HG03039 (cell line): ENCODE measurements at regions not wholly inside any gene's neighbourhood (a gene's known extent, or its start where the extent isn't known, plus 50 kb on each side); places are given as distances from the start of the nearest gene placed in this dataset.
"Not testable (repeated sequence)": the region's sequence is repeated elsewhere in the genome, so short reads cannot be mapped to it uniquely, and the experiment has no call there.

Experiments used
- ATAC-seq: cut with Tn5 transposase; IDR thresholded peaks from one replicate; pipeline ENCODE4 v1.9.1; 2021; ENCODE audit warnings: mild to moderate bottlenecking, moderate library complexity; ENCODE audit not compliant: unreplicated experiment

- ATAC-seq: no peak
Measured at GRCh38 chr3:152619691-152620090, 215.2 kb upstream of the P2RY1 start.

- ATAC-seq: no peak
Measured at GRCh38 chr3:152620395-152620794, 214.5 kb upstream of the P2RY1 start.

DNA sequence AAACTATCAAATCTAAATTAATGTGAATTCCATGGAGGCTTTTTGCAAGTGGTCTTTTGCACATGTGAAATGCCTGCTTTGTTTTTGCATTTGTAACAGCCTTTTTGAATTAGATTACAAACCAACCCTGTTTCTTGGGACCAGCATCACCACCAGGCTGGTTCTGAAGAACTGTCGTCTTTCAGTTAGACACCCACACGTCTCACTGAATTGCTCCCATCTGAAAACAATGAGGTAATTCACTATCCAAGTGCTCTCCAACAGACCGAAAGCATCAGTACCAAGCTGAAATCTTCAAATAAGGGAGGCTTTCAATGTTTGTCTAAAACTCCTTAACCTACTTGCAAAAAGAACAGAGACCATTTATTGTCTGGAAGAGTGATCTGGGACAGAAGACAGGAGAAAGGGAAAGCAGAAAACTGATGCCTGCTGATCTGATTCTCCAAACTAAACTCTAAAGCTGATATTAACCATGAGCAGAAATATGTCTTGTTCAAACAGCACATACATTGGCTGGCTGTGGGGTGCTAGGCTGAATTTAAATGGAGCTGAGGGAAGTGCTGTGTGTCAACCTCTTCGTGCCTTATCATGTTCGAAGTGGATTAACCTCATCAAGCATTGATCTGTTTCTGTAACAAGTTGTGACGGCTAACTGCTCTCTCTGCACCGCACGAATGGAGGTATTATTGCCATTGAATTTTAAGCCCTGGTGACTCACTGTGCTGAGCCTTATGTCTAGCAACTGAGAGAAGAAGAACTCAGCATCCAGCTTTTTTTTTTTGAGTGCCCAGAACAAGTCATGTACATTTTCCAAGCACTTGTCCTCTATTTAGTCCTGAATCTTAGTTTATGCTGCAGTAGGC, 213.7 kb upstream of the P2RY1 start:
- no peak for ATAC-seq

DNA sequence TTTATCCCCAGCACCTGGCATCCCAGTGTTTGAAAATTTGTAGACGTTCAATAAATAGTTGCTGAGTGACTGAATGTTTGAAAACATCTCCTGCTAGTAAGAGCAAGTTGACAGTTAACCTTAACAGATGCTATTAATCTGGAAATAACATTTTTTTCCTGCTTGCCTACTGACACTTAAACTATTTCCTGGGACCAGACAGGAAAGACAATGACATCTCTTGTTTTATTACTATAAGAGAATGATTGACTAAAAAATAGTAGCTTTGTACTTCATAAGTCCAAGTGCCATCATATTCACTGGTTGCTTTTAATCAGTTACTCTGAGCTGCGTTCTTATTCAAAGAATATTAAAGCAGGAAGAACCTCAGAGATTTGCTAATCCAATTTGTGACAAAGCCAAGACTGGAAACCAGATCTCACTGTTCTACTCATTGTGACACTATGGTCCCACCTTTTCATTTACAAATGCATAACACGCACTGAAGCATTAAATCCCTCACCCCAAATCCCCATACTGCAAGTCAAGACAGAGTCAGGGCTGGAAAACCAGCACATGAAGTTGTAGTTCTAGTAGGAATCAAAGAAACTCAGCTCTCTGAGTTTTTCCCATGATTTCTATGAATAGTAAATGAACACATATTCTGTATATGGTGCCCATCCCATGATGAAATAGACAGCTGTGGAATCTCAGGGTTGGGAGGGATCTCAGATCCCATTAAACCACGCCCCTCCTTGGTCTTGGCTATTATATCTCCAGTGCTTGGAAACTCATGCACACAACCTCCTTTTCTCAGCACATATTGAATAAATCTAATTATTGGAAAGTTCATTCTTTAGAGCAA, 212.7 kb upstream of the P2RY1 start:
- no peak for ATAC-seq

DNA sequence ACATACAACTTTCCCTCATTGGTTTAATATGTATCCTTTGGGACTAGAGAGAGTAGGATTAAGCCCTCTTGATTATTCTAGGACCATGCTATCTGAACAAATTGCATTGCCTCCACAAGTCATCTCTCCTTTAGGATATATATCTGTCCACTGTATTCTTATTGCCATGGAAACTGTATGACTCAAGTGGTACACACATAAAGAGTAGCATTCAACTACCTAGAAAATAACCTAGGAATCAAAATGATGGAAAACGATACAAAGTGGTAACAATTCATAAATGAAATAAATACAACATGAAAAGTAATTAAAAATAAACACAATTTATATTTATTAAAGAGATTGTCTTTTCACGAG, 212.1 kb upstream of the P2RY1 start:
- no peak for ATAC-seq

DNA sequence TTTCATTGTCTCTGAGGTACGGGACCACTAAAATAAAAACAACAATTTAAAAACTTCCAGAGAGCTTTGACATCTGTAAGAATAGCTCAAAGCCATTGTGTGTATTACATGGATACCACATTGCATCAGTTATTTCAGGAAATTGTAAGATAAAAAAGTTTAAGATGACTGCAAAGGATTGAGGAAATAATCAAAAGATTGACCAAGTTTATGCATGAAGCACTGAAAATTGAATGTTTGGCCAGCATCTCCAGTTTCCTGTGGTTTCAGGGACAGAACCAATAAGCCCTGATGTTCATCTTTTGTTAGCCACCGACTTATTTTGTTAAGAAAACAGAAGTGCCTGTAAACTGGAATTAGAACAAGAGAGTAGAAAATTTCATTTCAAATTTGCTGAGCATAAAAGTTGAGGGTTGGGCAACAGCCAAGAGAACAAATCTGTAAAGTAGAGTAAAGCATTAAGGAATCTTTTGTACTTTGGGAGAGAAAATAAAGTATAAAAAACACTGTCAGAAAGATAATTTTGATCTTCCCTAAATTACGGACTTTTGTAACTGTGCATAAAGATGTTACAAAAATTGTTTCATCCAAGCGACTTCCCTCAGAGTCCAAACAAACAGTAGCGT, 211.5 kb upstream of the P2RY1 start:
- no peak for ATAC-seq

DNA sequence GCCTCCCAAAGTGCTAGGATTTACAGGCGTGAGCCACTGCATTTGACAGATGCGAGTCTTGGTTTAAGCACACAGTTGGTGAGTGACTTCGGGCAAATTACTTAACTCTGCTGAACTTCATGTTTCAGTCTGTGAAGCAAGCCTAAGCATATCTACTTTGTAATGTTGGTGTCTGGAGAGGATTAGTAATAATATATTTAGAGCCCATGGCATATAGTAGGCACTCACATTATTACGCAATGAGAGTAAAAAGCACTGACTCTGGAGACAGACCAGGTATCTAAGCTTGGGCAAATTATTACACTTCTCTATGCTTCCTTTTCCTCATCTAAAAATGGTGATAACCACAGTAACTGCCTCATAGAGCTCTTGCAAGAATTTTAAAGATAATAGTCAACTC, 208.7 kb upstream of the P2RY1 start:
- no peak for ATAC-seq

GRCh38 chr3:152628496-152628895, 206.4 kb upstream of the P2RY1 start:
- no peak for ATAC-seq

GRCh38 chr3:152629363-152630122, 205.4 kb upstream of the P2RY1 start:
- ATAC-seq: no peak

DNA sequence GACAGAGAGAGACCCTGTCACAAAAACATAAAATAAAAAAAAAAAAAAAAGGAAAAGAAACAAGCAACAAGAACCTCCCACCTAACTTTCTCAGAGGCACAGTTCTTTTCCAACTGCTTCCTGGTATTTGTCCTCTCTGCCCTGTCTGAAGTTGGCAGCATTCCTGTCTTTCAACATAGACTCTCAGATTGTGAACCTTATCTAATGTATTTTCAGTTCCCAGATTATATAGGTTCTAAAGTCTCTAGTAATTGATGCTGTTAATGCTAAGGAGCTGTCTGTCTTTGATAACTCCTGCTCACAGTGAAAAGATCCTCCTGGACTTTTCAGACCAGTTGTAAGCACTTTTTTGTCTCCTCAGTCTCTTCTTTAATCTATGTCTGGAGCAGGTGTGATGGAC, 199.5 kb upstream of the P2RY1 start:
- ATAC-seq: no peak

DNA sequence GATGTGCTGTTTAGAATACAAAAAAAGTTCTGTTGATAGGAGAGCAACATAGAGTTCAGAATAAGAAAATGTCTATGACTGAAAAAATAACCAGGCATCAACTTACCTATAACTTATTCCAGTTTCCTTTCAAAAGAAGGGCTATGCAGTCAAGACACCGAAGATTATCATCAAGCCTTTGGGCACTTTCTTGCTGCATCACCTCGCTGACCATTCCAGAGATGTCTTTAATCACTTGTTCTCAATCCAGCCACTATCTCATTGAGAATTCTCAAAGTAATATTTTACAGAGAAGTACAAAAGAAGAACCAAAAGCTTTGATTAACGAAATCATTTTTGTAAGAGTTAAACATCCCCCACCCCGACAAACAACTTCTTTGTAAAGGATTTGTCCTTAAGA, 198.3 kb upstream of the P2RY1 start:
- no peak for ATAC-seq

DNA sequence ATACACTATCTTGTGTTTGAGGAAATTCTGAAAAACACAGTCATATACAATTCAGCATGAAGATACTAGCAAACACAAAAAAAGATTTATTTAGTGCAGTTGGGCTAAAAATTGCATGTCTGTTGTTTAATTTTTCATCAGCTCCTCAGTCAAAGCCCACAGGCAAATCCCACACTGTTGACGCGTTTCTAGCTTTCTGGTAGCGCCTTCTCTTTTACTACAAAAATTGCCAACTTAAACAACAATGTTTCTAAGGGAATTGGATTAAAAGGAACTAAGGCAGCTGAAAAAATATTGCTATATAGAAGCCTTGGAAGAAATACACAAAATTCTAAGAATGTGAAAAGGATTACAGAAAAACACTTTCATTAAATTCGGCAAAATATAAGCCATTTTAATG, 196.7 kb upstream of the P2RY1 start:
- no peak for ATAC-seq

- ATAC-seq: no peak
Measured at GRCh38 chr3:152638707-152639450, 196.1 kb upstream of the P2RY1 start.

DNA sequence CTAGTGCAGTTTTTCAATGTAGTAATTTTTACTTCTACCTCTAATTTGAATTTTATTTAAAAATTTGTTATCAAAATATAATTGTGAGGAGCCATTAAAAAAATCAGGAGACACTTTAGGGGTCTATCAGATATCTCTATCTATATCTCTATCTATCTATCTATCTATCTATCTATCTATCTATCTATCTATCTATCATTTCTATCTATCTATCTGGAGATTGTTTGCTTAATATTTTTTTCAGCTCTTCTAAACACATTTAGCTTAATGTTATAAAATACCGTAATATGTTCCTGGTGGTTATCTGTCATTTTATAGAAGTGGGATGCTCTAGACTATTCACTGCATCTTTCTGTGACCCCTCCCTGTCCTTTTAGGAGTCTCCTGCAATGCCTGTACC, 193.7 kb upstream of the P2RY1 start:
- no peak for ATAC-seq

- ATAC-seq: no peak
Measured at GRCh38 chr3:152642658-152643057, 192.3 kb upstream of the P2RY1 start.

- ATAC-seq: no peak
Measured at GRCh38 chr3:152644478-152644877, 190.5 kb upstream of the P2RY1 start.

DNA sequence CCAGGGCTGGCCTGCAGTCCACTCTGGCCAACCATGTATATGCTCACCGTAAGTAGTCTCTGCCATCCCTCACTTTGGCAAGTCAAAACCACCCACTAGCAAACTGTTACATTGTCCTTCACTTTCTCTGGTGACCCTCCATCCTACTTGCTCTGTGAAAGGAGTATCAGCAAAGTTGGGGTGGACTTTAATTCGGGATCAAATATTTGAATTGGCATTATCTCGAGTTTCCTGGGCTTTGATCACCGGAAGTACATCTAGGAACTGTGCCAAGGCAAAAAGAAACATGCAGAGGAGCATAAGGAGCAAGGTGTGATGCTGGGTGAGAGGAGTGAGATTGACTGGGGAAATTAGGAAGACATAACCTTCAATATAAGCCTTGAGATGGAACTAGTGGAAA, 188.9 kb upstream of the P2RY1 start:
- ATAC-seq: no peak

DNA sequence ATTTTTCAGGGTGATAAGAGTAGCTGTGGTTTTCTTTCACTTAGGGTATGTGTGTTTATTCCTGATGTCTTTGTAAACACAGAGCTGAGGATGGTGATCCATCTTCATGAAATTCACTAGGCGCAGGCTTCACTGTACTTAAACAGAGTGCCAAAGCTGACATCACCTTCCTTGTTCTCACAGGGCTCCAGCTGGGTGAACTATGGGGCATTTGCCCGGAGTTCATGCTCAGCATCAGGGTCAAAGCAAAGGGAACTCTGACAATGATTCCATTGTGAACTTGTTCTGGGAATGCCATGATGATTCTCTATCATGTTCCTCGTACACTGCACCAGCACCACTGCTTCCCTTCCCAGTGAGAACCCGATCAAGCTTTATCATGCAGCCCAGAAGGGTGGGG, 184.8 kb upstream of the P2RY1 start:
- ATAC-seq: no peak

- not testable (repeated sequence) for ATAC-seq
Measured at GRCh38 chr3:152650923-152651322, 184.0 kb upstream of the P2RY1 start.

- no peak for ATAC-seq
Measured at GRCh38 chr3:152656214-152656971, 178.5 kb upstream of the P2RY1 start.
